CD4-positive, alpha-beta T cell (primary cell): ENCODE measurements at regions not wholly inside any gene's neighbourhood (a gene's known extent, or its start where the extent isn't known, plus 50 kb on each side); places are given as distances from the start of the nearest gene placed in this dataset.

Source experiments
- ATAC-seq: fragments of 200-7000 bp; cut with Tn5 transposase; one replicate; pipeline ENCODE4 v1.10.0; 2022; ENCODE audit warnings: mild to moderate bottlenecking; ENCODE audit not compliant: poor library complexity
- CTCF ChIA-PET: fragments of 350-600 bp; sonication (Branson Sonifier 250); formaldehyde crosslinking; loops from one replicate; lab custom pipeline; 2021; ENCODE audit warnings: antibody characterized with exemption, inconsistent platforms; lab: Charles Lee
- POLR2A ChIA-PET: fragments of 350-600 bp; sonication (Branson Sonifier 250); formaldehyde crosslinking; loops from one replicate; lab custom pipeline; 2021; ENCODE audit warnings: antibody characterized with exemption, inconsistent platforms; lab: Charles Lee
- DNase-seq, 14 experiments: peaks; one replicate each; pipeline ENCODE4 v3.0.0-alpha.2; 2013 to 2020; ENCODE audit warnings: mixed read lengths in 2 of 14
- H3K27ac ChIP-seq, 2 donors: one replicate each; pipeline versions ENCODE4 v1.5.1 to v1.7.0; 2013; ENCODE audit warnings: low read length in 2 of 2, low read depth in 1 of 2, mild to moderate bottlenecking in 1 of 2
- H3K27me3 ChIP-seq, 2 experiments: 1 replicate in 1 of 2; 2 replicates in 1 of 2; pipeline versions ENCODE4 v1.6.1 to v1.7.0; 2013; ENCODE audit warnings: low read length in 2 of 2, control low read depth in 1 of 2, mild to moderate bottlenecking in 1 of 2, moderate library complexity in 1 of 2; ENCODE audit not compliant: insufficient read depth in 2 of 2, control insufficient read depth in 1 of 2
- H3K36me3 ChIP-seq: one replicate; pipeline ENCODE4 v1.6.1; 2013; ENCODE audit warnings: low read length, control low read depth; ENCODE audit not compliant: insufficient read depth
- H3K4me1 ChIP-seq: one replicate; pipeline ENCODE4 v1.6.1; 2013; ENCODE audit warnings: low read length, control low read depth; ENCODE audit not compliant: insufficient read depth
- H3K4me3 ChIP-seq: one replicate; pipeline ENCODE4 v1.5.1; 2013; ENCODE audit warnings: mild to moderate bottlenecking, low read length, moderate library complexity
- H3K9me3 ChIP-seq, 2 experiments: 1 replicate in 1 of 2; 2 replicates in 1 of 2; pipeline versions ENCODE4 v1.6.1 to v1.7.0; 2013; ENCODE audit warnings: low read length in 2 of 2, mild to moderate bottlenecking in 2 of 2, control low read depth in 1 of 2, moderate library complexity in 1 of 2; ENCODE audit not compliant: control insufficient read depth in 1 of 2, insufficient read depth in 1 of 2
- H3K27ac Mint-ChIP-seq: one replicate; pipeline ENCODE4 v1.8.0; 2020; ENCODE audit warnings: mixed read lengths
- H3K27me3 Mint-ChIP-seq: one replicate; pipeline ENCODE4 v1.8.0; 2021; ENCODE audit warnings: mixed read lengths
- H3K36me3 Mint-ChIP-seq: one replicate; pipeline ENCODE4 v1.8.0; 2021; ENCODE audit warnings: low read depth, mixed read lengths
- H3K4me1 Mint-ChIP-seq: one replicate; pipeline ENCODE4 v1.8.0; 2021; ENCODE audit warnings: low read depth, mixed read lengths
- H3K4me3 Mint-ChIP-seq: one replicate; pipeline ENCODE4 v1.8.0; 2020; ENCODE audit warnings: mild to moderate bottlenecking, mixed read lengths
- H3K9me3 Mint-ChIP-seq: one replicate; pipeline ENCODE4 v1.8.0; 2020; ENCODE audit warnings: mixed read lengths
- CTCF ChIP-seq: fragments of 200-600 bp; IDR thresholded peaks from one replicate; pipeline ENCODE4 v1.8.0; 2022; ENCODE audit warnings: antibody characterized with exemption, mild to moderate bottlenecking
- intact Hi-C, 2 experiments: fragments of 100-400 bp; cut with DNase I in 1 of 2; cut with micrococcal nuclease in 1 of 2; formaldehyde crosslinking; loops; one replicate each; pipeline versions ENCODE4 v1.15.1 to v1.9.0; 2023 to 2025; cut with DNase I, micrococcal nuclease

GRCh38 chr5:124001036-124001615 lies 489.1 kb downstream of the CSNK1G3 start:
- ATAC-seq = no peak
- Histone ChIP-seq H3K4me1 (no peaks in the 10 kb centered on the region), H3K27me3 (no peaks in the 10 kb centered on the region), H3K4me3 (no peak overlapping the region), H3K9me3 (no peaks in the 10 kb centered on the region), H3K36me3 (no peaks in the 10 kb centered on the region), H3K27ac (no peak overlapping the region)
- no peaks in the 10 kb centered on the region for H3K4me1 Mint-ChIP-seq
- H3K27ac Mint-ChIP-seq = no peak overlapping the region
- intact Hi-C loops = no loop called here
- no peaks in the 10 kb centered on the region for H3K27me3 Mint-ChIP-seq
- H3K9me3 Mint-ChIP-seq = peaks cover 3% of the 10 kb centered on the region
- H3K36me3 Mint-ChIP-seq = no peaks in the 10 kb centered on the region
- ChIA-PET POLR2A (no interaction called here), CTCF (no interaction called here)
- no peak overlapping the region for H3K4me3 Mint-ChIP-seq
- DNase-seq = no peak
- no peak for TF ChIP-seq CTCF

GRCh38 chr5:124000538-124000937 lies 488.6 kb downstream of the CSNK1G3 start:
- intact Hi-C loops = no loop called here
- no peak overlapping the region for H3K27ac ChIP-seq
- Mint-ChIP-seq H3K27me3 (no peaks in the 10 kb centered on the region), H3K9me3 (no peaks in the 10 kb centered on the region), H3K4me3 (no peak overlapping the region), H3K27ac (no peak overlapping the region), H3K4me1 (no peaks in the 10 kb centered on the region), H3K36me3 (no peaks in the 10 kb centered on the region)
- no peaks in the 10 kb centered on the region for H3K27me3 ChIP-seq
- H3K9me3 ChIP-seq = no peaks in the 10 kb centered on the region
- no peak for DNase-seq
- ATAC-seq = no peak
- no peak for TF ChIP-seq CTCF
- H3K4me3 ChIP-seq = no peak overlapping the region
- H3K36me3 ChIP-seq = no peaks in the 10 kb centered on the region
- H3K4me1 ChIP-seq = no peaks in the 10 kb centered on the region
- POLR2A ChIA-PET = no interaction called here
- CTCF ChIA-PET = no interaction called here

- DNase-seq = no peak
- no peaks in the 10 kb centered on the region for H3K27me3 Mint-ChIP-seq
- Histone ChIP-seq H3K4me3 (no peak overlapping the region), H3K36me3 (no peaks in the 10 kb centered on the region), H3K4me1 (no peaks in the 10 kb centered on the region), H3K27me3 (no peaks in the 10 kb centered on the region), H3K27ac (no peak overlapping the region), H3K9me3 (no peaks in the 10 kb centered on the region)
- intact Hi-C loops = no loop called here
- no peak for ATAC-seq
- no peaks in the 10 kb centered on the region for H3K4me1 Mint-ChIP-seq
- POLR2A ChIA-PET = no interaction called here
- CTCF ChIA-PET = no interaction called here
- TF ChIP-seq CTCF = no peak
- H3K9me3 Mint-ChIP-seq = no peaks in the 10 kb centered on the region
- no peak overlapping the region for H3K27ac Mint-ChIP-seq
- H3K4me3 Mint-ChIP-seq = no peak overlapping the region
- H3K36me3 Mint-ChIP-seq = no peaks in the 10 kb centered on the region
Observed at GRCh38 chr5:123997462-123998215, 485.7 kb downstream of the CSNK1G3 start.
